SK-N-SH treated with all-trans-retinoic acid at 6 μM for 48 hours (cell line): ENCODE measurements at regions not wholly inside any gene's neighbourhood (a gene's known extent, or its start where the extent isn't known, plus 50 kb on each side); places are given as distances from the start of the nearest gene placed in this dataset.

Experiments
- ATAC-seq: fragments of 200-7000 bp; cut with Tn5 transposase; 3 replicates; pipeline ENCODE4 v1.9.1; 2020; ENCODE audit warnings: mild to moderate bottlenecking, moderate library complexity
- ARNTL ChIP-seq: fragments of 450-650 bp; formaldehyde crosslinking; IDR thresholded peaks from 2 replicates; pipeline ENCODE4 v1.5.0; 2020; ENCODE audit warnings: low read depth, mild to moderate bottlenecking, moderate library complexity, borderline replicate concordance
- BACH2 ChIP-seq: fragments of 250-450 bp; sonication (Bioruptor Pico); IDR thresholded peaks from 2 replicates; pipeline ENCODE4 v1.9.0; 2021; ENCODE audit warnings: mild to moderate bottlenecking, borderline replicate concordance
- CSDC2 ChIP-seq: fragments of 250-450 bp; sonication (Bioruptor Pico); IDR thresholded peaks from 2 replicates; pipeline ENCODE4 v1.5.0; 2020; ENCODE audit warnings: mild to moderate bottlenecking, moderate library complexity
- CSRNP3 ChIP-seq: fragments of 250-450 bp; sonication (Bioruptor Pico); IDR thresholded peaks from 2 replicates; pipeline ENCODE4 v1.5.1; 2021; ENCODE audit warnings: mild to moderate bottlenecking, moderate library complexity
- ESRRG ChIP-seq: fragments of 250-450 bp; sonication (Bioruptor Pico); IDR thresholded peaks from 2 replicates; pipeline ENCODE4 v1.6.1; 2021; ENCODE audit warnings: mild to moderate bottlenecking
- GLIS3 ChIP-seq: fragments of 250-450 bp; sonication (Bioruptor Pico); IDR thresholded peaks from 2 replicates; pipeline ENCODE4 v1.5.0; 2020; ENCODE audit warnings: mild to moderate bottlenecking, moderate library complexity
- ISL1 ChIP-seq: fragments of 250-450 bp; sonication (Bioruptor Pico); IDR thresholded peaks from 2 replicates; pipeline ENCODE4 v2.1.2; 2022; ENCODE audit warnings: mild to moderate bottlenecking, moderate library complexity
- PATZ1 ChIP-seq: fragments of 250-450 bp; sonication (Bioruptor Pico); IDR thresholded peaks from 2 replicates; pipeline ENCODE4 v1.8.0; 2020; ENCODE audit warnings: mild to moderate bottlenecking, moderate library complexity, borderline replicate concordance
- POU6F1 ChIP-seq: fragments of 250-450 bp; sonication (Bioruptor Pico); IDR thresholded peaks from 2 replicates; pipeline ENCODE4 v1.8.0; 2021; ENCODE audit warnings: low read depth, mild to moderate bottlenecking, moderate library complexity, borderline replicate concordance
- PPARA ChIP-seq: fragments of 250-450 bp; sonication (Bioruptor Pico); IDR thresholded peaks from 2 replicates; pipeline ENCODE4 v1.5.0; 2020; ENCODE audit warnings: mild to moderate bottlenecking, borderline replicate concordance
- RARB ChIP-seq: fragments of 250-450 bp; sonication (Bioruptor Pico); IDR thresholded peaks from 2 replicates; pipeline ENCODE4 v1.8.0; 2021; ENCODE audit warnings: mild to moderate bottlenecking, moderate library complexity
- SNAI2 ChIP-seq: fragments of 250-450 bp; sonication (Bioruptor Pico); IDR thresholded peaks from 2 replicates; pipeline ENCODE4 v1.5.0; 2020; ENCODE audit warnings: mild to moderate bottlenecking, moderate library complexity
- TCF4 ChIP-seq: fragments of 250-450 bp; sonication (Bioruptor Pico); IDR thresholded peaks from 2 replicates; pipeline ENCODE4 v1.8.0; 2021; ENCODE audit warnings: mild to moderate bottlenecking, moderate library complexity, borderline replicate concordance
- TOX ChIP-seq: fragments of 250-450 bp; sonication (Bioruptor Pico); IDR thresholded peaks from 2 replicates; pipeline ENCODE4 v1.8.0; 2021; ENCODE audit warnings: mild to moderate bottlenecking, moderate library complexity, borderline replicate concordance
- TSHZ2 ChIP-seq: fragments of 250-450 bp; sonication (Bioruptor Pico); IDR thresholded peaks from 2 replicates; pipeline ENCODE4 v1.5.0; 2020; ENCODE audit warnings: mild to moderate bottlenecking, moderate library complexity
- ZFP3 ChIP-seq: fragments of 250-450 bp; sonication (Bioruptor Pico); IDR thresholded peaks from 2 replicates; pipeline ENCODE4 v1.5.0; 2020; ENCODE audit warnings: mild to moderate bottlenecking, moderate library complexity
- ZNF565 ChIP-seq: fragments of 450-650 bp; formaldehyde crosslinking; conservative IDR thresholded peaks from 2 replicates; pipeline ENCODE4 v1.5.0; 2020; ENCODE audit warnings: low read depth, mild to moderate bottlenecking, moderate library complexity
- ZNF70 ChIP-seq: fragments of 450-650 bp; formaldehyde crosslinking; IDR thresholded peaks from 2 replicates; pipeline ENCODE4 v1.5.0; 2020; ENCODE audit warnings: mild to moderate bottlenecking, moderate library complexity
- ZNF8 ChIP-seq: fragments of 450-650 bp; formaldehyde crosslinking; IDR thresholded peaks from 2 replicates; pipeline ENCODE4 v1.5.0; 2020; ENCODE audit warnings: mild to moderate bottlenecking, moderate library complexity

- TF ChIP-seq BACH2 (CRISPR knock-in tag): no peak
- no peak for TF ChIP-seq POU6F1 (CRISPR knock-in tag)
- no peak for TF ChIP-seq ARNTL
Measured at GRCh38 chr12:46998811-46999368, 80.5 kb upstream of the PCED1B start (continued).

- no peak for ATAC-seq
- no peak for TF ChIP-seq SNAI2 (CRISPR knock-in tag)
- TF ChIP-seq TCF4 (CRISPR knock-in tag): no peak
- TF ChIP-seq PPARA (CRISPR knock-in tag): no peak
- no peak for TF ChIP-seq CSRNP3
- no peak for TF ChIP-seq POU6F1 (CRISPR knock-in tag)
- no peak for TF ChIP-seq ZNF8 (CRISPR knock-in tag)
- TF ChIP-seq ISL1: no peak
- TF ChIP-seq GLIS3: no peak
- no peak for TF ChIP-seq PATZ1 (CRISPR knock-in tag)
- TF ChIP-seq ARNTL: no peak
- TF ChIP-seq ZFP3 (CRISPR knock-in tag): no peak
- no peak for TF ChIP-seq TOX
- TF ChIP-seq CSDC2: no peak
- TF ChIP-seq ESRRG (CRISPR knock-in tag): no peak
- TF ChIP-seq ZNF70 (CRISPR knock-in tag): no peak
- TF ChIP-seq BACH2 (CRISPR knock-in tag): no peak
- TF ChIP-seq ZNF565: no peak
- no peak for TF ChIP-seq TSHZ2 (CRISPR knock-in tag)
- no peak for TF ChIP-seq RARB
Measured at GRCh38 chr12:47004634-47005033, 74.8 kb upstream of the PCED1B start.

GRCh38 chr12:47007048-47007447 is 72.4 kb upstream of the PCED1B start:
- TF ChIP-seq ZNF70 (CRISPR knock-in tag) (no peak), PATZ1 (CRISPR knock-in tag) (no peak), RARB (no peak), POU6F1 (CRISPR knock-in tag) (no peak)
- no peak for ATAC-seq
